H9 (cell line): ENCODE measurements at regions not wholly inside any gene's neighbourhood (a gene's known extent, or its start where the extent isn't known, plus 50 kb on each side); places are given as distances from the start of the nearest gene placed in this dataset.

Experiments used
- DNase-seq: peaks from one replicate; pipeline ENCODE4 v3.0.0-alpha.2; 2017
- H2AFZ ChIP-seq: one replicate; pipeline ENCODE4 v1.6.1; 2013; ENCODE audit warnings: mild to moderate bottlenecking, low read length, control low read depth, moderate library complexity
- H2AK5ac ChIP-seq: 2 replicates; pipeline ENCODE4 v1.6.1; 2013; ENCODE audit warnings: low read length, control low read depth, mixed read lengths; ENCODE audit not compliant: insufficient read length
- H2BK120ac ChIP-seq: one replicate; pipeline ENCODE4 v1.6.1; 2013; ENCODE audit warnings: low read depth, mild to moderate bottlenecking, low read length, control low read depth, inconsistent platforms; ENCODE audit not compliant: poor library complexity, severe bottlenecking
- H2BK12ac ChIP-seq: 2 replicates; pipeline ENCODE4 v1.6.1; 2013; ENCODE audit warnings: low read length, control low read depth, mixed read lengths, low read depth; ENCODE audit not compliant: insufficient read length
- H2BK15ac ChIP-seq: 2 replicates; pipeline ENCODE4 v1.6.1; 2013; ENCODE audit warnings: low read depth, low read length, control low read depth
- H2BK20ac ChIP-seq: one replicate; pipeline ENCODE4 v1.6.1; 2013; ENCODE audit warnings: low read depth, mild to moderate bottlenecking, low read length, control low read depth, inconsistent platforms; ENCODE audit not compliant: poor library complexity, severe bottlenecking
- H2BK5ac ChIP-seq: 2 replicates; pipeline ENCODE4 v1.6.1; 2013; ENCODE audit warnings: low read length, control low read depth, mixed read lengths; ENCODE audit not compliant: insufficient read length
- H3K14ac ChIP-seq: 2 replicates; pipeline ENCODE4 v1.6.1; 2013; ENCODE audit warnings: low read length, control low read depth; ENCODE audit not compliant: insufficient read depth
- H3K18ac ChIP-seq: 2 replicates; pipeline ENCODE4 v1.6.1; 2013; ENCODE audit warnings: low read depth, mild to moderate bottlenecking, mixed read lengths, low read length, control low read depth; ENCODE audit not compliant: insufficient read length
- H3K23ac ChIP-seq: 2 replicates; pipeline ENCODE4 v1.6.1; 2013; ENCODE audit warnings: low read length, control low read depth, mixed read lengths, low read depth; ENCODE audit not compliant: insufficient read length
- H3K23me2 ChIP-seq: 2 replicates; pipeline ENCODE4 v1.6.1; 2013; ENCODE audit warnings: low read depth, mild to moderate bottlenecking, mixed read lengths, low read length, control low read depth; ENCODE audit not compliant: insufficient read length, poor library complexity, severe bottlenecking
- H3K27ac ChIP-seq: 2 replicates; pipeline ENCODE4 v1.5.1; 2013; ENCODE audit warnings: low read length, control low read depth, mixed read lengths, low read depth; ENCODE audit not compliant: insufficient read length
- H3K27me3 ChIP-seq: 2 replicates; pipeline ENCODE4 v1.6.1; 2013; ENCODE audit warnings: low read length, control low read depth, inconsistent platforms; ENCODE audit not compliant: insufficient read depth
- H3K4ac ChIP-seq: 2 replicates; pipeline ENCODE4 v1.6.1; 2013; ENCODE audit warnings: low read depth, mild to moderate bottlenecking, control low read depth, inconsistent platforms, low read length, moderate library complexity
- H3K4me1 ChIP-seq: 2 replicates; pipeline ENCODE4 v1.6.1; 2013; ENCODE audit warnings: low read length, control low read depth, inconsistent platforms; ENCODE audit not compliant: insufficient read depth
- H3K4me2 ChIP-seq: 2 replicates; pipeline ENCODE4 v1.6.1; 2013; ENCODE audit warnings: low read length, control low read depth, mixed read lengths; ENCODE audit not compliant: insufficient read length, insufficient read depth
- H3K56ac ChIP-seq: 2 replicates; pipeline ENCODE4 v1.6.1; 2013; ENCODE audit warnings: low read depth, mild to moderate bottlenecking, mixed read lengths, low read length, control low read depth; ENCODE audit not compliant: insufficient read length
- H3K79me1 ChIP-seq: 2 replicates; pipeline ENCODE4 v1.6.1; 2013; ENCODE audit warnings: low read depth, mild to moderate bottlenecking, moderate library complexity, low read length, control low read depth, inconsistent platforms; ENCODE audit not compliant: insufficient read depth, poor library complexity, severe bottlenecking
- H3K79me2 ChIP-seq: 2 replicates; pipeline ENCODE4 v1.6.1; 2013; ENCODE audit warnings: low read length, control low read depth, inconsistent platforms; ENCODE audit not compliant: insufficient read depth
- H3K9ac ChIP-seq: 2 replicates; pipeline ENCODE4 v1.6.1; 2013; ENCODE audit warnings: low read length, control low read depth, mixed read lengths; ENCODE audit not compliant: insufficient read length; ENCODE audit errors: extremely low read depth
- H3K9me3 ChIP-seq: one replicate; pipeline ENCODE4 v1.6.1; 2013; ENCODE audit warnings: low read depth, low read length, inconsistent platforms; ENCODE audit not compliant: control insufficient read depth
- H3T11ph ChIP-seq: one replicate; pipeline ENCODE4 v1.6.1; 2013; ENCODE audit warnings: mild to moderate bottlenecking, low read length, control low read depth, inconsistent platforms
- H4K20me1 ChIP-seq: one replicate; pipeline ENCODE4 v1.6.1; 2013; ENCODE audit not compliant: control insufficient read depth, insufficient read length, insufficient read depth
- H4K5ac ChIP-seq: 2 replicates; pipeline ENCODE4 v1.6.1; 2013; ENCODE audit warnings: low read depth, mild to moderate bottlenecking, mixed read lengths, low read length, control low read depth; ENCODE audit not compliant: insufficient read length
- H4K8ac ChIP-seq: replicated peaks from 2 replicates; pipeline ENCODE4 v1.6.1; 2013; ENCODE audit warnings: low read length, control low read depth, mixed read lengths, low read depth; ENCODE audit not compliant: insufficient read length
- H4K91ac ChIP-seq: 2 replicates; pipeline ENCODE4 v1.6.1; 2013; ENCODE audit warnings: low read depth, mild to moderate bottlenecking, moderate library complexity, mixed read lengths, low read length, control low read depth; ENCODE audit not compliant: insufficient read length
- H3K27ac Mint-ChIP-seq, 3 experiments: 2 replicates in 2 of 3; 3 replicates in 1 of 3; pipeline ENCODE4 v1.8.0; 2020 to 2021; ENCODE audit warnings: mixed read lengths in 3 of 3, mild to moderate bottlenecking in 1 of 3, moderate library complexity in 1 of 3
- H3K27me3 Mint-ChIP-seq: 2 replicates; pipeline ENCODE4 v1.8.0; 2021; ENCODE audit warnings: low read depth, mild to moderate bottlenecking, moderate library complexity, mixed read lengths
- H3K36me3 Mint-ChIP-seq, 3 experiments: 2 replicates in 2 of 3; 3 replicates in 1 of 3; pipeline ENCODE4 v1.8.0; 2020 to 2021; ENCODE audit warnings: low read depth in 3 of 3, mixed read lengths in 3 of 3; ENCODE audit not compliant: insufficient read depth in 1 of 3
- H3K4me1 Mint-ChIP-seq, 2 experiments: 2 replicates each; pipeline ENCODE4 v1.8.0; 2020; ENCODE audit warnings: mixed read lengths in 2 of 2
- H3K4me3 Mint-ChIP-seq, 2 experiments: 2 replicates in 1 of 2; 3 replicates in 1 of 2; pipeline ENCODE4 v1.8.0; 2020 to 2021; ENCODE audit warnings: mild to moderate bottlenecking in 2 of 2, mixed read lengths in 2 of 2, moderate library complexity in 1 of 2
- H3K9me3 Mint-ChIP-seq, 2 experiments: 2 replicates in 1 of 2; 3 replicates in 1 of 2; pipeline ENCODE4 v1.8.0; 2020; ENCODE audit warnings: mild to moderate bottlenecking in 2 of 2, mixed read lengths in 2 of 2, moderate library complexity in 1 of 2
- WGBS: extraction: QIAGEN DNeasy Blood & Tissue Kit; methylation state at CpG from one replicate; pipeline ENCODE4 v1.1.7; 2013; ENCODE audit warnings: missing lambda C conversion rate, low lambda C conversion rate, mixed read lengths; ENCODE audit not compliant: insufficient read length; ENCODE audit errors: extremely low coverage; 5-methylcytosine and 5-hydroxymethylcytosine counted together
- TF ChIP-seq, protein P1 (sequence below): fragments of 200-600 bp; sonication (generic); conservative IDR thresholded peaks from 3 replicates; pipeline ENCODE4 v1.8.0; 2021; ENCODE audit warnings: antibody characterized with exemption, mild to moderate bottlenecking

DNA sequence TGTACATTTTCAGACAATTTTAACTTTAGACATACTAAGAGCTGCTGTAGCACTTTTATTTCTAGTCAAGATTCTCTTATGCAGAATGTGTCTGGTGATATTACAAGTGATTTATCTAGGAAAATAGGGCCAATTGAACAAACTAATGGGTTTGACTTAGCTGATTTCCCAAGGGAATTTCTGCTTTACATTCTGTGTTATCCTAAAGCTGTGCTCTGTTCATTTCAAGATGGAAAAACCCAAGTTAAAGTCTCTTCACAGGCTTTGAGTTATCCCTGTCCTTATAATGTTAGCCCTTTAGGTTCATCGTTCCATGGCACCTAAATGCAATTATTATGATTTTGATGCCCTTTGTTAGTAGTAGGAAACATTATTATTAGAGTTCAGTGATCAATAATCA, 704.9 kb upstream of the CDH18 start:
- Histone ChIP-seq H3K4me2 (no peak overlapping the region), H4K5ac (no peak overlapping the region), H4K8ac (no peak overlapping the region), H3K27ac (no peak overlapping the region), H3K27me3 (no peaks in the 10 kb centered on the region), H3K4me1 (no peaks in the 10 kb centered on the region), H3K4ac (no peak overlapping the region), H2BK20ac (no peak overlapping the region), H2BK5ac (no peak overlapping the region), H3T11ph (no peak overlapping the region), H3K9ac (no peak overlapping the region), H4K20me1 (no peaks in the 10 kb centered on the region), H3K23me2 (no peaks in the 10 kb centered on the region), H2AFZ (no peak overlapping the region), H3K9me3 (no peaks in the 10 kb centered on the region), H3K56ac (no peak overlapping the region), H2AK5ac (no peak overlapping the region), H3K14ac (no peak overlapping the region), H2BK12ac (no peak overlapping the region), H4K91ac (no peak overlapping the region), H3K79me1 (no peaks in the 10 kb centered on the region), H3K79me2 (no peaks in the 10 kb centered on the region), H3K23ac (no peak overlapping the region), H2BK15ac (no peak overlapping the region), H3K18ac (no peak overlapping the region), H2BK120ac (no peak overlapping the region)
- H3K27ac Mint-ChIP-seq, result no peak overlapping the region
- TF ChIP-seq, protein P1, sequence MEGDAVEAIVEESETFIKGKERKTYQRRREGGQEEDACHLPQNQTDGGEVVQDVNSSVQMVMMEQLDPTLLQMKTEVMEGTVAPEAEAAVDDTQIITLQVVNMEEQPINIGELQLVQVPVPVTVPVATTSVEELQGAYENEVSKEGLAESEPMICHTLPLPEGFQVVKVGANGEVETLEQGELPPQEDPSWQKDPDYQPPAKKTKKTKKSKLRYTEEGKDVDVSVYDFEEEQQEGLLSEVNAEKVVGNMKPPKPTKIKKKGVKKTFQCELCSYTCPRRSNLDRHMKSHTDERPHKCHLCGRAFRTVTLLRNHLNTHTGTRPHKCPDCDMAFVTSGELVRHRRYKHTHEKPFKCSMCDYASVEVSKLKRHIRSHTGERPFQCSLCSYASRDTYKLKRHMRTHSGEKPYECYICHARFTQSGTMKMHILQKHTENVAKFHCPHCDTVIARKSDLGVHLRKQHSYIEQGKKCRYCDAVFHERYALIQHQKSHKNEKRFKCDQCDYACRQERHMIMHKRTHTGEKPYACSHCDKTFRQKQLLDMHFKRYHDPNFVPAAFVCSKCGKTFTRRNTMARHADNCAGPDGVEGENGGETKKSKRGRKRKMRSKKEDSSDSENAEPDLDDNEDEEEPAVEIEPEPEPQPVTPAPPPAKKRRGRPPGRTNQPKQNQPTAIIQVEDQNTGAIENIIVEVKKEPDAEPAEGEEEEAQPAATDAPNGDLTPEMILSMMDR, result no peak
- no CpG with 5 or more reads among the region's 1 CpG for WGBS
- no peak overlapping the region for H3K4me3 Mint-ChIP-seq
- H3K9me3 Mint-ChIP-seq, result peaks cover 0 to 6% of the 10 kb centered on the region in 2 experiments; a peak in 2 of 5 replicates
- H3K4me1 Mint-ChIP-seq, result no peaks in the 10 kb centered on the region
- peaks cover 0 to 5% (median 2%) of the 10 kb centered on the region in 3 experiments; a peak in 2 of 7 replicates for H3K36me3 Mint-ChIP-seq
- no peaks in the 10 kb centered on the region for H3K27me3 Mint-ChIP-seq
- DNase-seq, result no peak
